Lower leg skin (tissue), 4 donors: ENCODE measurements at regions not wholly inside any gene's neighbourhood (a gene's known extent, or its start where the extent isn't known, plus 50 kb on each side); places are given as distances from the start of the nearest gene placed in this dataset.
A peak's percentile ranks its signal among the peaks of the same experiment; 100 is the strongest.

ENCODE experiments used
- DNase-seq, 2 donors: peaks; one replicate each; pipeline ENCODE4 v3.0.0-alpha.2; 2019; ENCODE audit warnings: low spot score in 2 of 2
- H3K4me3 ChIP-seq: fragments of 200-600 bp; sonication (generic); 2 replicates; pipeline ENCODE4 v1.5.1; 2017; ENCODE audit warnings: mild to moderate bottlenecking, low read depth; ENCODE audit not compliant: poor library complexity, severe bottlenecking
- POLR2A ChIP-seq, 2 donors: fragments of 450-650 bp; IDR thresholded peaks; one replicate each; pipeline ENCODE4 v1.6.1; 2016 to 2017; ENCODE audit warnings: antibody characterized with exemption in 2 of 2, mild to moderate bottlenecking in 1 of 2, moderate library complexity in 1 of 2
- WGBS, 2 donors: methylation state at CpG; one replicate each; pipeline ENCODE4 v1.1.5; 2018; 5-methylcytosine and 5-hydroxymethylcytosine counted together
- intact Hi-C: fragments of 100-400 bp; cut with DNase I; formaldehyde crosslinking; loops from one replicate; pipeline ENCODE4 v1.15.0; 2023; ENCODE audit warnings: low total_unique reads
- TF ChIP-seq, protein P1 (sequence below), 3 donors: fragments of 450-650 bp; IDR thresholded peaks; one replicate each; pipeline ENCODE4 v1.5.1; 2016; ENCODE audit warnings: antibody characterized with exemption in 3 of 3, mild to moderate bottlenecking in 3 of 3, moderate library complexity in 2 of 3

GRCh38 chr5:155394727-155395126, 381.2 kb downstream of the KIF4B start:
- DNase-seq = no peak
- intact Hi-C loops = no loop called here
- TF ChIP-seq POLR2A (IDR thresholded peaks at IDR 0.05) = no peak
- TF ChIP-seq, protein P1, sequence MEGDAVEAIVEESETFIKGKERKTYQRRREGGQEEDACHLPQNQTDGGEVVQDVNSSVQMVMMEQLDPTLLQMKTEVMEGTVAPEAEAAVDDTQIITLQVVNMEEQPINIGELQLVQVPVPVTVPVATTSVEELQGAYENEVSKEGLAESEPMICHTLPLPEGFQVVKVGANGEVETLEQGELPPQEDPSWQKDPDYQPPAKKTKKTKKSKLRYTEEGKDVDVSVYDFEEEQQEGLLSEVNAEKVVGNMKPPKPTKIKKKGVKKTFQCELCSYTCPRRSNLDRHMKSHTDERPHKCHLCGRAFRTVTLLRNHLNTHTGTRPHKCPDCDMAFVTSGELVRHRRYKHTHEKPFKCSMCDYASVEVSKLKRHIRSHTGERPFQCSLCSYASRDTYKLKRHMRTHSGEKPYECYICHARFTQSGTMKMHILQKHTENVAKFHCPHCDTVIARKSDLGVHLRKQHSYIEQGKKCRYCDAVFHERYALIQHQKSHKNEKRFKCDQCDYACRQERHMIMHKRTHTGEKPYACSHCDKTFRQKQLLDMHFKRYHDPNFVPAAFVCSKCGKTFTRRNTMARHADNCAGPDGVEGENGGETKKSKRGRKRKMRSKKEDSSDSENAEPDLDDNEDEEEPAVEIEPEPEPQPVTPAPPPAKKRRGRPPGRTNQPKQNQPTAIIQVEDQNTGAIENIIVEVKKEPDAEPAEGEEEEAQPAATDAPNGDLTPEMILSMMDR (IDR thresholded peaks at IDR 0.05) = no peak
- no peak overlapping the region for H3K4me3 ChIP-seq

- TF ChIP-seq, protein P1 (IDR thresholded peaks at IDR 0.05) = no peak
- TF ChIP-seq POLR2A (IDR thresholded peaks at IDR 0.05) = no peak
- intact Hi-C loops = no loop called here
- DNase-seq = peak in 1 of 2 donors; percentile 15
- no peak overlapping the region for H3K4me3 ChIP-seq
- WGBS, 2 donors = 66 to 68% methylated on average over 4 to 5 of the region's 5 CpGs
These were observed 389.5 kb downstream of the KIF4B start for GRCh38 chr5:155402927-155403640.

GRCh38 chr5:155406815-155407214, 393.3 kb downstream of the KIF4B start:
- intact Hi-C loops = no loop called here
- WGBS, 2 donors = 74 to 80% methylated on average over 4 of the region's 4 CpGs
- DNase-seq = no peak
- H3K4me3 ChIP-seq = no peak overlapping the region
- TF ChIP-seq POLR2A (IDR thresholded peaks at IDR 0.05) = no peak
- TF ChIP-seq, protein P1 (IDR thresholded peaks at IDR 0.05) = no peak

DNA sequence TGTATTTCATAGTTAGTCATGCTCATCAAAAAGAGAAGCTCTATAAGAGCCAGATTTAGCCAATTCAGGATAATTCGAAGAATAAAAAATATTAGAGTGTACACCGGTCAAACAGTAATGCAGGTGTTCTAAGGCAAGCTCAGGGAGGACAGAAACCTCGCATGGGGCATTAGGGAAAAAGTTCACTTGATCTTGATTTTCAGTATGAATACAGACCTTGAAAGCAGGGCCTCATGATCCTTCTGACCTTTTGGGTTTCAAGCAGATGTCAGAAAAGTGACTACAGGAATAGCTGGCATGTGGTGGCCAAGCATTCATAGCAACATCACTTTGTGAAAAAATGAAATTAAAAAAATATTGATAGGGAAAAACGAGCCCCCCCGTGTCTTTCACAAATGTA, 394.9 kb downstream of the KIF4B start:
- DNase-seq = no peak
- intact Hi-C loops = no loop called here
- H3K4me3 ChIP-seq = no peak overlapping the region
- 75 to 86% methylated on average over 5 of the region's 5 CpGs for WGBS, 2 donors
- TF ChIP-seq, protein P1 (IDR thresholded peaks at IDR 0.05) = no peak
- TF ChIP-seq POLR2A (IDR thresholded peaks at IDR 0.05) = no peak

DNA sequence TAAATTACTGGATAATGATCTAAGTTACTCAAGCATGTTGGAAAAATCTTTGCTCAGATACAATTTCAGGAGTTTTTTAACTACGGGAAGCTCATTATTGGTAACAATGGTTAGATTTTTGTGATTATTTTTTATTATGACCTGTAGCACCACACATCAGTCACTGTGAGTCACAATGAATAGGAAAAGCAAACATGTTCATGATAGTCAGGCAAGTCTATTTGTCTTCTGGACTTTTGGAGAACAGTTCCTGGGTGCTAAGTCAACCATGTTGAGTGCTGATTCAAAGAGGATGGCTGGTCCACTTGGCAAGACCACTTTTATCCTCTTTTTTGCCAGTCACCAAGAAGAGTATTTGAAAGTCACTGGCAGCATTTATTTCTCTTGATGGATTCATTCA, 403.2 kb downstream of the KIF4B start:
- TF ChIP-seq POLR2A (IDR thresholded peaks at IDR 0.05) = no peak
- TF ChIP-seq, protein P1 (IDR thresholded peaks at IDR 0.05) = no peak
- WGBS, 2 donors = 62 to 64% methylated on average over 1 of the region's 1 CpG
- intact Hi-C loops = no loop called here
- no peak for DNase-seq
- no peak overlapping the region for H3K4me3 ChIP-seq
